HG03432 (cell line): ENCODE measurements at regions not wholly inside any gene's neighbourhood (a gene's known extent, or its start where the extent isn't known, plus 50 kb on each side); places are given as distances from the start of the nearest gene placed in this dataset.
"Not testable (repeated sequence)": the region's sequence is repeated elsewhere in the genome, so short reads cannot be mapped to it uniquely, and the experiment has no call there.

Experiments used
- ATAC-seq: cut with Tn5 transposase; IDR thresholded peaks from one replicate; pipeline ENCODE4 v1.9.1; 2021; ENCODE audit warnings: mild to moderate bottlenecking, moderate library complexity; ENCODE audit not compliant: unreplicated experiment

GRCh38 chr13:69283301-69283700 lies 824.3 kb upstream of the ATXN8OS start:
- ATAC-seq, result no peak

GRCh38 chr13:69280399-69280798 lies 827.2 kb upstream of the ATXN8OS start:
- ATAC-seq, result no peak

DNA sequence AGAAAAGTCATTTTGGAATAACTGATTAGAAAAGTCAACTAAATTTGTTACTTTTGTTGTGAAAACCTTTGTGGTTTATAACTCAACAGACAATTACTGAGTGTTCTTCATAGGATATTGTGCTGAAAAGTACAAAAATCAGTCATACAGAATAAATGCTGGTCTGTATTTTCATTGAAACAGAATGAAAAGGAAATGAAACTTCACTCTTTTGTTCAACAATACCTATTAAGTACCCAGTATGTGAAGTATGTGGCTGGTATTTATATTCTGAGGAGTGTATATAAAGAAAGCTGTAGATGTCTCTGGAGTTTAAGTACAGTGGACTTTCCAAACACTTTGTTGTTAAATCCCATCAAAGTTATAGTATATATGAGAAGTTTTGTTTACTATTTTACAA lies 828.4 kb upstream of the ATXN8OS start:
- peak; percentile 75 for ATAC-seq

- no peak for ATAC-seq
These were observed 833.4 kb upstream of the ATXN8OS start for GRCh38 chr13:69274231-69274630.

DNA sequence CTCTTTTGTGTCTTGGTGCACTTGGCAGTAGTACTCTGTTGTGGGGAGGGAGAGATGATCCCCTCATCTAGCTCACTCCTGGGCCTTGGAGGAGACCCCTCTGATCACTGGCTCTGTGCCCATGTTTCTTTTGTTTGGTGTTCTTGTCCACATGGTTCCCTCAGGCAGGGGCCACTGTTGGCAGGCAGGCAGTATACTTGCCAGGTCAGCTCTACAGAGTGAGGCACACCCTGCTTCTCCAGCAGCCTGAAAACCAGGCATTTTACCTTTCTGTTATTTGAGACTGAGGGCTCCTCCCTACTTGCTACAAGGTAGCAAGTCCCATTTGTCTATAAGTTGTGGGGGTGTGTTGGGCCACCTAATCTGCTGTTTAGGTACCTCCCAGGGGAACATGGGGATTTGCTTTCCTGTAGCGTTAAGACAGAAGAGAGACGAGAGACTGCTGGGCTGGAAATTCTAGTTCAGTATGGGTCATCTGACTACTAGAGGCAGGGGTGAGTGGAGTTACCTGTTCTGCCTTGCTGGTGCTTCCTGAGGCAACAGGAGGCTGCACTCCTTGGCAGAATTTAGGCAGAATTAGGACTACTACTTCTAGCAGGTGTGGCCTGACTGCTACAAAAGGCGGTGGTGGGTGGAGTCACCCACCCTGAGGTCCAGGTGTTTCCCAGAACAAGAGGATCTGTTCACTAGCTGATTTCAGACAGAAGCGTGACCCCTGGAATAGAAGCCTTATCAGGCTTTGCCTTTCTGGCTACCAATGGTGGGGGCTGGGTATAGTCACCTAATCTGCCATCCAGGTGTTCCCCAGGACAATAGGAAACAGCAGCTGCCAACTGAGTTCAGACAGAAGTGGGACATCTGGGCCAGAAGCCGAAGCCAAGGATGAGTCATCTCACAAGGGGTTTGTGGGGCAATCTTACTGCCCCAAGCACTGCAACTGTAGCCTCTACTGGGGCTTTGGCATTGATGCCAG lies 843.0 kb upstream of the ATXN8OS start:
- ATAC-seq, result no peak

GRCh38 chr13:69243366-69243765 lies 864.3 kb upstream of the ATXN8OS start:
- no peak for ATAC-seq

DNA sequence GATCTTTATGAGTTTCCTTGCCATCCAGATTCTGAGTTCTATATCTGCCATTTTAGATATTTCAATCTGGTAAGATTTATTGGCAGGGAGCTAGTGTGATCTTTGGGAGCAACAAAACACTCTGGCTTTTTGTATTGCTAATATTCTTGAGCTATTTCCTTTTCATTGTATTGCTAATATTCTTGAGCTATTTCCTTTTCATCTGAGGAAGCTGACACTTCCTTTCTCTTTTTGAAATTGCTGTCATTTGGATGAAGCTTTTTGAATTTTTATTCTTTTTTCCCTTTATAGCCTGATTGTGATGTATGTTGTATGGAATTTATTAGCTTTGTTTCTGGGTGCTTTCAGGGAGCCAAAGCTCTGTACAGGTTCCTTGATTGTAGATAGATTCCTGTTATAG lies 873.5 kb upstream of the ATXN8OS start:
- no peak for ATAC-seq

GRCh38 chr13:69226427-69226826 lies 881.2 kb upstream of the ATXN8OS start:
- no peak for ATAC-seq

DNA sequence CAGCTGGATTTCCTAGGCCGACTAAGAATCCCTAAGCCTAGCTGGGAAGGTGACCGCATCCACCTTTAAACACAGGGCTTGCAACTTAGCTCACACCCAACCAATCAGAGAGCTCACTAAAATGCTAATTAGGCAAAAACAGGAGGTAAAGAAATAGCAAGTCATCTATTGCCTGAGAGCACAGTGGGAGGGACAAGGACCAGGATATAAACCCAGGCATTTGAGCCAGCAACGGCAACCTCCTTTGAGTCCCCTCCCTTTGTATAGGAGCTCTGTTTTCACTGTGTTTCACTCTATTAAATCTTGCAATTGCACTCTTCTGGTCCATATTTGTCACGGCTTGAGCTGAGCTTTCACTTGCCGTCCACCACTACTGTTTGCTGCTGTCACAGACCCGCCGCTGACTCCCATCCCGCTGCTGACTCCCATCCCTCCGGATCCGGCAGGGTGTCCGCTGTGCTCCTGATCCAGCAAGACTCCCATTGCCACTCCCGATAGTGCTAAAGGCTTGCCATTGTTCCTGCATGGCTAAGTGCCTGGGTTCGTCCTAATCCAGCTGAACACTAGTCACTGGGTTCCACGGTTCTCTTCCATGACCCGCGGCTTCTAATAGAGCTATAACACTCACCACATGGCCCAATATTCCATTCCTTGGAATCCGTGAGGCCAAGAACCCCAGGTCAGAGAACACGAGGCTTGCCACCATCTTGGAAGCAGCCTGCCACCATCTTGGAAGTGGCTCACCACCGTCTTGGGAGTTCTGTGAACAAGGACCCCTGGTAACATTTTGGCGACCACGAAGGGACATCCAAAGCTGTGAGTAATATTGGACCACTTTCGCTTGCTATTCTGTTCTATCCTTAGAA lies 885.8 kb upstream of the ATXN8OS start:
- ATAC-seq, result not testable (repeated sequence)

DNA sequence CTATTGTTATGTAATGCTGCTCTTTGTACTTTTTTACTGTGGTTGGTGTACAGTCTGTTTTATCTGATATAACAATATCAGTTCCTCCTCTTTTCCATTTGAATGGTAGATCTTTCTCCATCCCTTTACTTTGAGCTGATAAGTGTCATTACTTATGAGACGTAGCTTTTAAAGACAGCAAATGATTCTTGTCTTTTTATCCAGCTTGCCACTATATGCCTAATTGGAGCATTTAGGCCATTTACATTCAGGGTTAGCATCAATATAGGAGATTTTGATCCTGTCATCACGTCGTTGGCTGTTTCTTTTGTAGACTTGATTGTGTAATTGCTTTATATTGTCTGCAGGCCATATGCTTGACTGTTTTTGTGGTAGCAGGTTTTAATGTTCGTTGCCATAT lies 894.2 kb upstream of the ATXN8OS start:
- no peak for ATAC-seq

GRCh38 chr13:69204620-69205019 lies 903.0 kb upstream of the ATXN8OS start:
- no peak for ATAC-seq

- ATAC-seq, result no peak
These were observed 904.6 kb upstream of the ATXN8OS start for GRCh38 chr13:69202996-69203395.

DNA sequence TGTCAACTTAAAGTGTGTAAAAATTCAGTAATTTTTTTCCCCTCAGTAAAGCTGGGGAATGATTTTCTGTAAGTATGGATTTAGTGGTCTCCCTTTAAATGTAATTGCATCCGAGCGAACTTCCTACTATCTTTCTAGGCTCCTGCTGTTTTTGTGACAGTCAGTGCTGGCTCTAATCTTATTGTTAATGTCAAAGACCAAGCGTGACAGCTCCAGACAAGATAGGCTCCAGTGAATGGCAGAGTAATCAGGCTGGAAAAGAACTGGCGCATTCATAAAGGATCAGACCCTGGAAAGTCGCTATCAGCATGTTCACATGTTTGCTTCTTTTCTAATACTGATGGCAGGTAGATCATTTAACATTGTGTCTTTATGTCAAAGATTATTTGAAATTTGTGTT lies 908.0 kb upstream of the ATXN8OS start:
- ATAC-seq, result no peak

DNA sequence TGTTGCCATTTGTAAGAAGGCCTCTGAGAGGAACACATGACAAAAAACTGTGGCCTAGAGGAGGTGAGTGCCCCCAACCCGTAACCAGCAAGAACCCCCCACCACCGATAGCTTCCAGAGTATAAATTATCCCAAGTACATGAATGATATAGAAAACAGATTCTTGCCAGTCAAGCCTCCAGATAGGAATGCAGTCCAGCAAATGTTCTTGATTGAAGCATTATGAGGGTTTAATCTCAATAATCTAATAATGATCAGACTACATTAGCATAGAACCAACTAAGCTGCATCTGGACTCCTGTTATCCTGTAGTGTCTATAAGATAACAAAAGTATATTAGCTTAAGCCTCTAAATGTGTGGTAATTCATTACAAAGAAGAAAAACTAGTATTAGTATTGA lies 908.9 kb upstream of the ATXN8OS start:
- ATAC-seq, result no peak

- no peak for ATAC-seq
These were observed 913.5 kb upstream of the ATXN8OS start for GRCh38 chr13:69194130-69194529.

- no peak for ATAC-seq
These were observed 927.6 kb upstream of the ATXN8OS start for GRCh38 chr13:69180034-69180433.

DNA sequence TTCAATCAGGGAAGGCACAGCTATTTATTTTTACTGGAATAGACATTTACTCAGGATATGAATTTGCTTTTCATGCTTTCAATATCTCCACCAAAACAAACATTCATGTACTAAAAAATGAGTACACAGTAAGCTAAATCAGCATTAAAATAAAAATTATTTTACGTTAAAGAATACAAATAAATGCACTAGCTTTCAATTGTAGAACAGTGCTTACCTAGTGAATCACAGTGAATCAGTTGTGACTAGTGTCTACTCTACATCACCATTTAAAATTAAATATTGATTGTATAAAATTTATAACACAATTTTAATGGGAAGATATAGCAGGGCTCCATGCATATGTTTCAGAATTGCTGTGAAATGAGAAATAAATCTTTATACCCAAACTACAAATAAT lies 929.6 kb upstream of the ATXN8OS start:
- no peak for ATAC-seq

DNA sequence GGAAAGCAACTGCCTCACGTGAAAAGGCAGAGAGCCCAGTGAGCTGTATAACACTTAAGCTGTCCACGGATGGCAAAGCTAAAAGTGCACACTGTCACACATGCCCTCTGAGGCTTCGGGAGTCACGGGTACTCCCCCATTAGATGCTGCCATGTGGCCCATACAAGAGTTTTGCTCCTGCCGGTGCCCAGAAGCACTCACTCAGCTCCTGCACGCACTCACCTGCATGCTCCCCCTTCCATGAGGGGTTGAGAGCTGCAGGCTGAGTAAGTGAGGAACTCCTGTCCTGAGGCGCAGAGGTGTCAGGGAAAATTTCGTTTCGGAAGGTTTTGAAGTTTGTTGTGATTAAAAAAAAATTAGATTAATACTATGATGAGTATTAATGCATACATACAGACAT lies 939.2 kb upstream of the ATXN8OS start:
- no peak for ATAC-seq

GRCh38 chr13:69155136-69155535 lies 952.5 kb upstream of the ATXN8OS start:
- no peak for ATAC-seq

DNA sequence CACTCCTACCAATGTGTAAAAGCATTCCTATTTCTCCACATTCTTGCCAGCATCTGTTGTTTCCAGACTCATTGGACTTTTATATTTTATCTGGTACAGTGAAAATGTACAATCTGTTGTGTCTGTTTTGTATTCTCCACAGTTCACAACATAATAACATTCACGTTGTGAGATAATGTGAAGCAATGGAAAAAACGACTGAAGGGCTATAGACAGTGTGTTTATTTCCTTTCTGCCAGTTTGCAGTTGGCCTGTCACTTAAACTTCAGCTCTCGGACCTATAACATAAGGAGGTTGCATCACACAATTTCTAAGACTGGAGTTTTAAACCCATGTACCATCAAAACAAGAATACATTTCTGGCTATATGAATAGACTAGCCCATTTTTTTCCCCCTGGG lies 965.5 kb upstream of the ATXN8OS start:
- ATAC-seq, result no peak

DNA sequence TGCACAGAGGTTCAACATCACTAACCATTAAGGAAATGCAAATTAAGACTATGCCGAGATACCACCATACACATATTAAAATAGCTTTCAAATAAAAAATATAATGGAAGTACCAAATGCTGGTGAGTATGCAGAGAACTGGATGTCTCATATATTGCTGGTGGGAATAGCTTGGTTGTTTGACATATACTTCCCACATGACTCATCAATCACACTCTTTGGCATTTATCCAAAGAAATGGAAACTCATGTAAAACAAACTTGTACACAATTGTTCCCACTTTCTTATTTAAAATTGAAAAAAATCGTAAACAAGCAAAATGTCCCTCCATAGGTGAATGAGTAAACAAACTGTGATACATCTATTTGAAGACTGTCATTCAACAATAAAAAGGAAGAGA lies 982.6 kb upstream of the ATXN8OS start:
- no peak for ATAC-seq
